Activated naive CD4-positive, alpha-beta T cell treated with Interleukin-2 at 50 U/mL for 16 hours (primary cell): ENCODE measurements at regions not wholly inside any gene's neighbourhood (a gene's known extent, or its start where the extent isn't known, plus 50 kb on each side); places are given as distances from the start of the nearest gene placed in this dataset.

Experiments used
- DNase-seq: peaks from one replicate; pipeline ENCODE4 v3.0.0-alpha.2; 2020

GRCh38 chr12:13592063-13592942 lies 389.1 kb downstream of the GRIN2B start:
- DNase-seq, result no peak

- no peak for DNase-seq
Observed at GRCh38 chr12:13591488-13591887, 389.9 kb downstream of the GRIN2B start.

- no peak for DNase-seq
Observed at GRCh38 chr12:13591059-13591458, 390.3 kb downstream of the GRIN2B start.

- no peak for DNase-seq
Observed at GRCh38 chr12:13588574-13588973, 392.0 kb downstream of the EMP1 start.

GRCh38 chr12:13587721-13588390 lies 391.3 kb downstream of the EMP1 start:
- no peak for DNase-seq

GRCh38 chr12:13586361-13586760 lies 389.8 kb downstream of the EMP1 start:
- DNase-seq, result no peak

GRCh38 chr12:13584541-13584940 lies 388.0 kb downstream of the EMP1 start:
- no peak for DNase-seq

GRCh38 chr12:13583630-13584029 lies 387.1 kb downstream of the EMP1 start:
- no peak for DNase-seq

- DNase-seq, result no peak
Observed at GRCh38 chr12:13582421-13582820, 385.9 kb downstream of the EMP1 start.

GRCh38 chr12:13581031-13581430 lies 384.5 kb downstream of the EMP1 start:
- DNase-seq, result no peak

- DNase-seq, result no peak
Observed at GRCh38 chr12:13580206-13580605, 383.7 kb downstream of the EMP1 start.

GRCh38 chr12:13576935-13577500 lies 380.5 kb downstream of the EMP1 start:
- DNase-seq, result no peak

- DNase-seq, result no peak
Observed at GRCh38 chr12:13573698-13574321, 377.3 kb downstream of the EMP1 start.

GRCh38 chr12:13571035-13571434 lies 374.5 kb downstream of the EMP1 start:
- no peak for DNase-seq

GRCh38 chr12:13570005-13570694 lies 373.6 kb downstream of the EMP1 start:
- DNase-seq, result no peak

GRCh38 chr12:13566292-13566691 lies 369.8 kb downstream of the EMP1 start:
- DNase-seq, result no peak

GRCh38 chr12:13564266-13564810 lies 367.8 kb downstream of the EMP1 start:
- DNase-seq, result no peak

GRCh38 chr12:13563743-13564125 lies 367.2 kb downstream of the EMP1 start:
- DNase-seq, result no peak

- no peak for DNase-seq
Observed at GRCh38 chr12:13562915-13563742, 366.6 kb downstream of the EMP1 start.

- no peak for DNase-seq
Observed at GRCh38 chr12:13561923-13562322, 365.4 kb downstream of the EMP1 start.

GRCh38 chr12:13559318-13559978 lies 362.9 kb downstream of the EMP1 start:
- DNase-seq, result no peak
